Panc1 (cell line): ENCODE measurements at regions not wholly inside any gene's neighbourhood (a gene's known extent, or its start where the extent isn't known, plus 50 kb on each side); places are given as distances from the start of the nearest gene placed in this dataset.
"Not testable (repeated sequence)": the region's sequence is repeated elsewhere in the genome, so short reads cannot be mapped to it uniquely, and the experiment has no call there.

Experiments used
- ATAC-seq: fragments of 200-7000 bp; cut with Tn5 transposase; 2 replicates; pipeline ENCODE4 v1.9.1; 2020; ENCODE audit warnings: mild to moderate bottlenecking, moderate library complexity
- BruUV-seq: library from RNA; stranded (reverse); fragments of 400-500 nt; replicated peaks from 2 replicates; lab custom pipeline; 2021; lab: Mats Ljungman, UMichigan
- CTCF ChIA-PET: fragments of 300-600 bp; sonication (Branson Sonifier 250); formaldehyde crosslinking; loops from one replicate; lab custom pipeline; 2022; ENCODE audit warnings: antibody characterized with exemption; lab: Charles Lee
- POLR2A ChIA-PET: fragments of 300-600 bp; sonication (Branson Sonifier 250); formaldehyde crosslinking; loops from one replicate; lab custom pipeline; 2022; ENCODE audit warnings: antibody characterized with exemption; lab: Charles Lee
- DNase-seq: peaks from one replicate; pipeline ENCODE4 v3.0.0-alpha.2; 2010; ENCODE audit warnings: low read depth, low spot score
- H3K27ac ChIP-seq: 2 replicates; pipeline ENCODE4 v1.5.1; 2011; ENCODE audit warnings: mild to moderate bottlenecking, low read length, inconsistent platforms
- H3K27me3 ChIP-seq: fragments of 200-500 bp; sonication (Bioruptor generic); 2 replicates; pipeline ENCODE4 v1.6.0; 2014; ENCODE audit warnings: low read length, inconsistent platforms; ENCODE audit not compliant: control insufficient read depth, insufficient read depth
- H3K36me3 ChIP-seq: fragments of 200-500 bp; sonication (Bioruptor generic); 2 replicates; pipeline ENCODE4 v1.5.1; 2014; ENCODE audit warnings: inconsistent platforms, mild to moderate bottlenecking, low read length, moderate library complexity; ENCODE audit not compliant: control insufficient read depth, insufficient read depth
- H3K4me1 ChIP-seq: 2 replicates; pipeline ENCODE4 v1.5.1; 2011; ENCODE audit warnings: inconsistent platforms, mild to moderate bottlenecking, low read length, moderate library complexity; ENCODE audit not compliant: control insufficient read depth, insufficient read depth
- H3K4me3 ChIP-seq, 2 experiments: 2 replicates each; pipeline ENCODE4 v1.5.1; 2011 to 2012; ENCODE audit warnings: low read depth in 2 of 2, low read length in 2 of 2, mild to moderate bottlenecking in 2 of 2, inconsistent platforms in 1 of 2, moderate library complexity in 1 of 2
- H3K9me3 ChIP-seq: fragments of 200-500 bp; sonication (Bioruptor generic); 2 replicates; pipeline ENCODE4 v1.5.1; 2014; ENCODE audit warnings: low read depth, mild to moderate bottlenecking, inconsistent platforms, low read length, moderate library complexity; ENCODE audit not compliant: control insufficient read depth, insufficient read depth
- CTCF ChIP-seq: fragments of 450-650 bp; IDR thresholded peaks from 2 replicates; pipeline ENCODE4 v1.5.1; 2017; ENCODE audit warnings: mild to moderate bottlenecking
- POLR2AphosphoS5 ChIP-seq: IDR thresholded peaks from 2 replicates; pipeline ENCODE4 v1.6.1; 2012; ENCODE audit warnings: mild to moderate bottlenecking, low read depth, low read length, moderate library complexity
- REST ChIP-seq, 2 experiments: IDR thresholded peaks; 2 replicates each; pipeline ENCODE4 v1.6.1; 2011 to 2012; ENCODE audit warnings: low read depth in 2 of 2, control low read depth in 1 of 2, low read length in 1 of 2, mild to moderate bottlenecking in 1 of 2, moderate library complexity in 1 of 2; ENCODE audit not compliant: insufficient read depth in 1 of 2
- SIN3A ChIP-seq: IDR thresholded peaks from 2 replicates; pipeline ENCODE4 v1.6.1; 2012; ENCODE audit warnings: low read depth, mild to moderate bottlenecking, low read length, moderate library complexity, borderline replicate concordance; ENCODE audit not compliant: insufficient read depth
- TCF7L2 ChIP-seq: IDR thresholded peaks from 2 replicates; pipeline ENCODE4 v1.6.1; 2011; ENCODE audit warnings: mild to moderate bottlenecking, low read depth, low read length, inconsistent platforms
- in situ Hi-C: cut with HindIII; loops from 2 replicates; pipeline ENCODE4 v1.10.0; 2016; ENCODE audit warnings: low sequenced_read_pairs, low pct_unique_long_range_greater_than_20kb
- intact Hi-C: fragments of 100-400 bp; cut with micrococcal nuclease; formaldehyde crosslinking; loops from one replicate; pipeline ENCODE4 v1.10.0; 2022; ENCODE audit not compliant: unreplicated experiment

- Histone ChIP-seq H3K27me3 (no peaks in the 10 kb centered on the region), H3K9me3 (no peaks in the 10 kb centered on the region), H3K27ac (no peak overlapping the region), H3K4me3 (no peak overlapping the region), H3K36me3 (no peaks in the 10 kb centered on the region), H3K4me1 (no peaks in the 10 kb centered on the region)
- in situ Hi-C loops (no loop called here), intact Hi-C loops (no loop called here)
- BruUV-seq: no TSS peak
- TF ChIP-seq TCF7L2: no peak
- TF ChIP-seq CTCF: no peak
- TF ChIP-seq POLR2AphosphoS5: no peak
- no peak for TF ChIP-seq REST (IDR thresholded peaks at IDR 0.05; ENCODE audit: insufficient read depth in 1 of 2, low read depth in 2 of 2, low read length in 1 of 2)
- TF ChIP-seq SIN3A: no peak
- DNase-seq (no peak), ATAC-seq (no peak)
- ChIA-PET POLR2A (no interaction called here), CTCF (no interaction called here)
Observed at GRCh38 chr7:114269714-114270113, 144.9 kb upstream of the FOXP2 start.

- in situ Hi-C loops, H3K9me3 ChIP-seq, H3K36me3 ChIP-seq, H3K4me3 ChIP-seq, BruUV-seq, POLR2A ChIA-PET, CTCF ChIA-PET, intact Hi-C loops, H3K27me3 ChIP-seq, ATAC-seq, DNase-seq, H3K4me1 ChIP-seq, H3K27ac ChIP-seq: not testable (repeated sequence)
Observed at GRCh38 chr7:114267550-114267949, 147.1 kb upstream of the FOXP2 start.

- no peaks in the 10 kb centered on the region for H3K27me3 ChIP-seq
- H3K4me1 ChIP-seq: no peaks in the 10 kb centered on the region
- H3K4me3 ChIP-seq: no peak overlapping the region
- DNase-seq: no peak
- no TSS peak for BruUV-seq
- ChIA-PET CTCF (no interaction called here), POLR2A (no interaction called here)
- no peak overlapping the region for H3K27ac ChIP-seq
- H3K36me3 ChIP-seq: no peaks in the 10 kb centered on the region
- in situ Hi-C loops (no loop called here), intact Hi-C loops (no loop called here)
- TF ChIP-seq SIN3A: no peak
- no peak for TF ChIP-seq POLR2AphosphoS5
- no peak for TF ChIP-seq TCF7L2
- TF ChIP-seq REST (IDR thresholded peaks at IDR 0.05; ENCODE audit: insufficient read depth in 1 of 2, low read depth in 2 of 2, low read length in 1 of 2): no peak
- TF ChIP-seq CTCF: no peak
- no peaks in the 10 kb centered on the region for H3K9me3 ChIP-seq
- ATAC-seq: no peak
Observed at GRCh38 chr7:114264023-114264422, 150.6 kb upstream of the FOXP2 start.
